GM12878 (cell line): ENCODE measurements at regions not wholly inside any gene's neighbourhood (a gene's known extent, or its start where the extent isn't known, plus 50 kb on each side); places are given as distances from the start of the nearest gene placed in this dataset.

Experiments used
- ATAC-seq: fragments of 200-7000 bp; cut with Tn5 transposase; 3 replicates; pipeline ENCODE4 v1.9.1; 2020; ENCODE audit warnings: mild to moderate bottlenecking, moderate library complexity
- BruUV-seq: library from RNA; stranded (reverse); fragments of 400-500 nt; replicated peaks from 2 replicates; lab custom pipeline; 2021; lab: Mats Ljungman, UMichigan
- CTCF ChIA-PET: fragments of 300-600 bp; sonication (Branson Sonifier 250); formaldehyde crosslinking; extraction: SDS; loops from one replicate; lab custom pipeline; 2021; ENCODE audit warnings: inconsistent platforms; lab: Yijun Ruan, JAX
- POLR2A ChIA-PET: fragments of 350-600 bp; formaldehyde crosslinking; extraction: SDS; loops from one replicate; lab custom pipeline; 2021; ENCODE audit warnings: inconsistent platforms; lab: Charles Lee
- RAD21 ChIA-PET: fragments of 300-600 bp; sonication (Branson Sonifier 250); formaldehyde crosslinking; loops from one replicate; lab custom pipeline; 2023; ENCODE audit warnings: antibody characterized with exemption; ENCODE audit not compliant: unreplicated experiment; lab: Charles Lee
- SMC1A ChIA-PET: fragments of 300-600 bp; sonication (Branson Sonifier 250); formaldehyde crosslinking; loops from one replicate; lab custom pipeline; 2023; ENCODE audit not compliant: unreplicated experiment, uncharacterized antibody; lab: Charles Lee
- DNase-seq: peaks from one replicate; pipeline ENCODE4 v3.0.0-alpha.2; 2011; ENCODE audit warnings: low read depth, low spot score
- FAIRE-seq: peaks from 3 replicates; lab custom pipeline; 2011; peaks lifted over from hg19 to GRCh38; lab: Jason Lieb, UNC
- H2AFZ ChIP-seq: 2 replicates; pipeline ENCODE4 v1.6.0; 2011; ENCODE audit warnings: low read depth, low read length, control low read depth; ENCODE audit not compliant: control insufficient read depth
- H3K27ac ChIP-seq: 2 replicates; pipeline ENCODE4 v1.5.1; 2011; ENCODE audit warnings: control low read depth; ENCODE audit not compliant: control insufficient read depth, insufficient read depth
- H3K27me3 ChIP-seq, 2 experiments: replicated peaks in 1 of 2; 2 replicates each; pipeline versions ENCODE4 v1.6.0 to v1.6.1; 2011; ENCODE audit warnings: low read length in 1 of 2; ENCODE audit not compliant: control insufficient read depth in 2 of 2, insufficient read depth in 2 of 2
- H3K36me3 ChIP-seq, 2 experiments: 2 replicates each; pipeline ENCODE4 v1.5.1; 2011; ENCODE audit warnings: low read length in 1 of 2; ENCODE audit not compliant: control insufficient read depth in 2 of 2, insufficient read depth in 2 of 2
- H3K4me1 ChIP-seq: 2 replicates; pipeline ENCODE4 v1.6.1; 2011; ENCODE audit warnings: mild to moderate bottlenecking, low read length, moderate library complexity, mixed read lengths; ENCODE audit not compliant: control insufficient read depth, insufficient read depth
- H3K4me2 ChIP-seq: 2 replicates; pipeline ENCODE4 v1.6.0; 2011; ENCODE audit warnings: control low read depth; ENCODE audit not compliant: control insufficient read depth, insufficient read depth
- H3K4me3 ChIP-seq: fragments of 200-600 bp; sonication (generic); 2 replicates; pipeline ENCODE4 v1.5.1; 2016
- H3K79me2 ChIP-seq: 2 replicates; pipeline ENCODE4 v1.6.0; 2011; ENCODE audit warnings: low read length; ENCODE audit not compliant: control insufficient read depth, insufficient read depth
- H3K9ac ChIP-seq: 2 replicates; pipeline ENCODE4 v1.8.0; 2011; ENCODE audit warnings: low read length, control low read depth, mixed read lengths; ENCODE audit not compliant: control insufficient read depth, insufficient read depth
- H3K9me3 ChIP-seq: replicated peaks from 3 replicates; pipeline ENCODE4 v1.5.1; 2011; ENCODE audit warnings: mild to moderate bottlenecking, low read length; ENCODE audit not compliant: control insufficient read depth, insufficient read depth
- H4K20me1 ChIP-seq: 2 replicates; pipeline ENCODE4 v1.6.0; 2011; ENCODE audit not compliant: control insufficient read depth, insufficient read depth
- CBX3 ChIP-seq: fragments of 200-600 bp; sonication (generic); IDR thresholded peaks from 2 replicates; pipeline ENCODE4 v1.6.1; 2016; ENCODE audit warnings: low read depth, borderline replicate concordance
- EED ChIP-seq: sonication (generic); IDR thresholded peaks from 2 replicates; pipeline ENCODE4 v1.6.1; 2016; ENCODE audit warnings: antibody characterized with exemption, low read depth
- EZH2 ChIP-seq: IDR thresholded peaks from 2 replicates; pipeline ENCODE4 v1.6.1; 2012; ENCODE audit warnings: low read depth, mild to moderate bottlenecking, control low read depth, inconsistent platforms, low read length, borderline replicate concordance; ENCODE audit not compliant: control insufficient read depth
- IKZF2 ChIP-seq, 2 experiments: fragments of 450-650 bp; IDR thresholded peaks; 2 replicates each; pipeline ENCODE4 v1.6.1; 2017; ENCODE audit warnings: mild to moderate bottlenecking in 2 of 2, moderate library complexity in 2 of 2
- PAX8 ChIP-seq: fragments of 450-650 bp; IDR thresholded peaks from 2 replicates; pipeline ENCODE4 v1.6.1; 2017; ENCODE audit warnings: mild to moderate bottlenecking, moderate library complexity
- STAT1 ChIP-seq: fragments of 450-650 bp; conservative IDR thresholded peaks from 2 replicates; pipeline ENCODE4 v1.6.1; 2014; ENCODE audit warnings: antibody characterized with exemption, mild to moderate bottlenecking
- WRNIP1 ChIP-seq: IDR thresholded peaks from 2 replicates; pipeline ENCODE4 v1.6.1; 2011; ENCODE audit warnings: low read depth, low read length, improper control_type of control experiment, borderline replicate concordance
- WGBS: methylation state at CpG from one replicate; pipeline ENCODE4 v1.1.6; 2016; ENCODE audit warnings: low lambda C conversion rate; ENCODE audit not compliant: insufficient replicate concordance, insufficient coverage; ENCODE audit errors: missing lambda C conversion rate; 5-methylcytosine and 5-hydroxymethylcytosine counted together
- in situ Hi-C: fragments of 300-500 bp; cut with MboI; formaldehyde crosslinking; loops from 9 replicates; pipeline ENCODE4 v1.14.3; 2018; ENCODE audit warnings: mixed read lengths
- intact Hi-C: fragments of 100-400 bp; cut with micrococcal nuclease; formaldehyde crosslinking; loops from one replicate; pipeline ENCODE4 v1.14.2; 2022; ENCODE audit not compliant: unreplicated experiment
- TF ChIP-seq, protein P1 (sequence below): fragments of 450-650 bp; IDR thresholded peaks from 2 replicates; pipeline ENCODE4 v1.6.1; 2018; ENCODE audit warnings: borderline replicate concordance, mild to moderate bottlenecking; ENCODE audit not compliant: partially characterized antibody

GRCh38 chr2:129010262-129010661, 691.6 kb upstream of the HS6ST1 start:
- Histone ChIP-seq H3K4me1 (no peaks in the 10 kb centered on the region), H3K36me3 (no peaks in the 10 kb centered on the region), H3K9ac (no peak overlapping the region), H3K4me3 (no peak overlapping the region), H3K4me2 (no peak overlapping the region)
- TF ChIP-seq STAT1: no peak
- no peak for TF ChIP-seq PAX8
- TF ChIP-seq EED: no peak
- TF ChIP-seq EZH2: no peak
- no peak for TF ChIP-seq IKZF2 (IDR thresholded peaks at IDR 0.05)
- TF ChIP-seq, protein P1, sequence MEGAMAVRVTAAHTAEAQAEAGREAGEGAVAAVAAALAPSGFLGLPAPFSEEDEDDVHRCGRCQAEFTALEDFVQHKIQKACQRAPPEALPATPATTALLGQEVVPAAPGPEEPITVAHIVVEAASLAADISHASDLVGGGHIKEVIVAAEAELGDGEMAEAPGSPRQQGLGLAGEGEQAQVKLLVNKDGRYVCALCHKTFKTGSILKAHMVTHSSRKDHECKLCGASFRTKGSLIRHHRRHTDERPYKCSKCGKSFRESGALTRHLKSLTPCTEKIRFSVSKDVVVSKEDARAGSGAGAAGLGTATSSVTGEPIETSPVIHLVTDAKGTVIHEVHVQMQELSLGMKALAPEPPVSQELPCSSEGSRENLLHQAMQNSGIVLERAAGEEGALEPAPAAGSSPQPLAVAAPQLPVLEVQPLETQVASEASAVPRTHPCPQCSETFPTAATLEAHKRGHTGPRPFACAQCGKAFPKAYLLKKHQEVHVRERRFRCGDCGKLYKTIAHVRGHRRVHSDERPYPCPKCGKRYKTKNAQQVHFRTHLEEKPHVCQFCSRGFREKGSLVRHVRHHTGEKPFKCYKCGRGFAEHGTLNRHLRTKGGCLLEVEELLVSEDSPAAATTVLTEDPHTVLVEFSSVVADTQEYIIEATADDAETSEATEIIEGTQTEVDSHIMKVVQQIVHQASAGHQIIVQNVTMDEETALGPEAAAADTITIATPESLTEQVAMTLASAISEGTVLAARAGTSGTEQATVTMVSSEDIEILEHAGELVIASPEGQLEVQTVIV: no peak
- no peak for TF ChIP-seq CBX3
- no peak for TF ChIP-seq WRNIP1
- TF ChIP-seq, all 136 proteins: peak for 0
- Histone ChIP-seq H3K27ac (no peak overlapping the region), H2AFZ (no peak overlapping the region), H3K27me3 (no peaks in the 10 kb centered on the region), H4K20me1 (no peaks in the 10 kb centered on the region), H3K79me2 (no peaks in the 10 kb centered on the region), H3K9me3 (no peaks in the 10 kb centered on the region)
- ChIA-PET CTCF (no interaction called here), POLR2A (no interaction called here), SMC1A (no interaction called here), RAD21 (no interaction called here)
- WGBS: 13% methylated on average over 5 of the region's 5 CpGs
- no TSS peak for BruUV-seq
- intact Hi-C loops: no loop called here
- FAIRE-seq (no peak), DNase-seq (no peak), ATAC-seq (no peak)
- in situ Hi-C loops: no loop called here
